WTC11 (cell line): ENCODE measurements at regions not wholly inside any gene's neighbourhood (a gene's known extent, or its start where the extent isn't known, plus 50 kb on each side); places are given as distances from the start of the nearest gene placed in this dataset.

Experiments
- ATAC-seq: fragments of 200-7000 bp; cut with Tn5 transposase; 2 replicates; pipeline ENCODE4 v1.10.0; 2021; ENCODE audit warnings: mild to moderate bottlenecking, moderate library complexity
- CTCF ChIA-PET: fragments of 300-600 bp; sonication (Branson Sonifier 250); formaldehyde crosslinking; loops from one replicate; lab custom pipeline; 2021; ENCODE audit warnings: antibody characterized with exemption; lab: Charles Lee
- POLR2A ChIA-PET: fragments of 350-600 bp; sonication (Branson Sonifier 250); formaldehyde crosslinking; loops from one replicate; lab custom pipeline; 2021; ENCODE audit warnings: antibody characterized with exemption; lab: Charles Lee
- DNase-seq: peaks from one replicate; pipeline ENCODE4 v3.0.0; 2021; ENCODE audit warnings: low spot score
- H3K27ac Mint-ChIP-seq: 2 replicates; pipeline ENCODE4 v1.8.0; 2021; ENCODE audit warnings: mixed read lengths
- H3K27me3 Mint-ChIP-seq: 2 replicates; pipeline ENCODE4 v1.8.0; 2021; ENCODE audit warnings: low read depth, mild to moderate bottlenecking, moderate library complexity, mixed read lengths
- H3K36me3 Mint-ChIP-seq: 2 replicates; pipeline ENCODE4 v1.8.0; 2021; ENCODE audit warnings: mixed read lengths
- H3K4me1 Mint-ChIP-seq: 2 replicates; pipeline ENCODE4 v1.8.0; 2022; ENCODE audit warnings: mixed read lengths
- H3K4me3 Mint-ChIP-seq: 2 replicates; pipeline ENCODE4 v1.8.0; 2021; ENCODE audit warnings: mild to moderate bottlenecking, moderate library complexity, mixed read lengths
- H3K9me3 Mint-ChIP-seq: 2 replicates; pipeline ENCODE4 v1.8.0; 2021; ENCODE audit warnings: mixed read lengths
- ARID4B ChIP-seq: sonication (generic); formaldehyde crosslinking; IDR thresholded peaks from 2 replicates; pipeline ENCODE4 v1.8.0; 2023; ENCODE audit warnings: missing genetic modification reagents, mild to moderate bottlenecking, borderline replicate concordance
- ELF4 ChIP-seq: sonication (generic); formaldehyde crosslinking; IDR thresholded peaks from 2 replicates; pipeline ENCODE4 v1.8.1; 2022; ENCODE audit warnings: low read depth, mild to moderate bottlenecking, moderate library complexity, missing genetic modification reagents
- NFE2L1 ChIP-seq: sonication (generic); formaldehyde crosslinking; IDR thresholded peaks from 2 replicates; pipeline ENCODE4 v1.8.1; 2023; ENCODE audit warnings: missing genetic modification reagents
- OVOL2 ChIP-seq: fragments of 250-450 bp; sonication (Bioruptor Pico); IDR thresholded peaks from 2 replicates; pipeline ENCODE4 v1.9.0; 2021; ENCODE audit warnings: mild to moderate bottlenecking, borderline replicate concordance
- RORB ChIP-seq: fragments of 250-450 bp; sonication (Bioruptor Pico); IDR thresholded peaks from 2 replicates; pipeline ENCODE4 v1.9.0; 2021; ENCODE audit warnings: mild to moderate bottlenecking
- SMAD4 ChIP-seq: sonication (generic); formaldehyde crosslinking; IDR thresholded peaks from 2 replicates; pipeline ENCODE4 v1.8.0; 2022; ENCODE audit warnings: mild to moderate bottlenecking, missing genetic modification reagents
- STAT6 ChIP-seq: sonication (generic); formaldehyde crosslinking; conservative IDR thresholded peaks from 2 replicates; pipeline ENCODE4 v1.8.1; 2023; ENCODE audit warnings: mild to moderate bottlenecking, low read depth, missing genetic modification reagents, moderate library complexity
- ZNF232 ChIP-seq: sonication (generic); formaldehyde crosslinking; IDR thresholded peaks from 2 replicates; pipeline ENCODE4 v1.8.0; 2022; ENCODE audit warnings: mild to moderate bottlenecking, missing genetic modification reagents
- ZNF532 ChIP-seq: fragments of 250-450 bp; sonication (Bioruptor Pico); IDR thresholded peaks from 2 replicates; pipeline ENCODE4 v1.9.0; 2021; ENCODE audit warnings: mild to moderate bottlenecking, borderline replicate concordance
- TF ChIP-seq, protein P1 (sequence below): fragments of 200-600 bp; IDR thresholded peaks from 2 replicates; pipeline ENCODE4 v1.8.0; 2022; ENCODE audit warnings: antibody characterized with exemption
- TF ChIP-seq, protein P2 (sequence below): sonication (generic); formaldehyde crosslinking; IDR thresholded peaks from 2 replicates; pipeline ENCODE4 v1.8.0; 2022; ENCODE audit warnings: mild to moderate bottlenecking, missing genetic modification reagents
- TF ChIP-seq, protein P3 (sequence below): sonication (generic); formaldehyde crosslinking; conservative IDR thresholded peaks from 2 replicates; pipeline ENCODE4 v1.8.1; 2022; ENCODE audit warnings: mild to moderate bottlenecking, missing genetic modification reagents
- TF ChIP-seq, protein P4 (sequence below): sonication (generic); formaldehyde crosslinking; IDR thresholded peaks from 2 replicates; pipeline ENCODE4 v1.8.1; 2023; ENCODE audit warnings: mild to moderate bottlenecking, missing genetic modification reagents
- TF ChIP-seq, protein P5 (sequence below): sonication (generic); formaldehyde crosslinking; IDR thresholded peaks from 2 replicates; pipeline ENCODE4 v1.8.1; 2022; ENCODE audit warnings: missing genetic modification reagents, borderline replicate concordance

DNA sequence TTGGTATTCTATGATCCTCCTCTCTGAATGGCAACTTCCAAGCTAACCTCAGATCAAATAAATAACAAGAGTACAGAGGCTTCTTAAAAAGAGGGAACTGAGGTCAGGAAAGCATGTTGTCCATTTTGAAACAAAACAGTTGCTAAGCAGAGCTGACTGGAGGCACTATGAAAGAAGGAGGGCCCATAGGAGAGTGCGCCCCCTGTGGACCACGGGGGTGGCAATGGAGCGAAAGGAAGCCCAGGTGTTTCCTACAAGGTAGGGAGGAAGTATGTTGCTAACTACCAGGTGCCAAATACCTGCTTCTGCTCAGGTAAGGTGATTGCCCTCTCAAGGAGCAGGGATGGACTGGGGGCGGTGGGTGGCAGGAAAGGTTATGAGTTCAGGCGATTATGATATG is 101.8 kb upstream of the MAST4 start:
- no peak for TF ChIP-seq ZNF532 (CRISPR knock-in tag)
- TF ChIP-seq, protein P1, sequence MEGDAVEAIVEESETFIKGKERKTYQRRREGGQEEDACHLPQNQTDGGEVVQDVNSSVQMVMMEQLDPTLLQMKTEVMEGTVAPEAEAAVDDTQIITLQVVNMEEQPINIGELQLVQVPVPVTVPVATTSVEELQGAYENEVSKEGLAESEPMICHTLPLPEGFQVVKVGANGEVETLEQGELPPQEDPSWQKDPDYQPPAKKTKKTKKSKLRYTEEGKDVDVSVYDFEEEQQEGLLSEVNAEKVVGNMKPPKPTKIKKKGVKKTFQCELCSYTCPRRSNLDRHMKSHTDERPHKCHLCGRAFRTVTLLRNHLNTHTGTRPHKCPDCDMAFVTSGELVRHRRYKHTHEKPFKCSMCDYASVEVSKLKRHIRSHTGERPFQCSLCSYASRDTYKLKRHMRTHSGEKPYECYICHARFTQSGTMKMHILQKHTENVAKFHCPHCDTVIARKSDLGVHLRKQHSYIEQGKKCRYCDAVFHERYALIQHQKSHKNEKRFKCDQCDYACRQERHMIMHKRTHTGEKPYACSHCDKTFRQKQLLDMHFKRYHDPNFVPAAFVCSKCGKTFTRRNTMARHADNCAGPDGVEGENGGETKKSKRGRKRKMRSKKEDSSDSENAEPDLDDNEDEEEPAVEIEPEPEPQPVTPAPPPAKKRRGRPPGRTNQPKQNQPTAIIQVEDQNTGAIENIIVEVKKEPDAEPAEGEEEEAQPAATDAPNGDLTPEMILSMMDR: peak; percentile 60
- TF ChIP-seq, all 79 proteins: peak for 1
- no peak overlapping the region for H3K27ac Mint-ChIP-seq
- H3K27me3 Mint-ChIP-seq: peaks cover 32% of the 10 kb centered on the region
- DNase-seq: peak; percentile 81
- H3K36me3 Mint-ChIP-seq: peaks cover 7% of the 10 kb centered on the region; the same call in 1 of the 2 replicates
- peak; percentile 97 for ATAC-seq
- no peak overlapping the region for H3K4me3 Mint-ChIP-seq
- no peaks in the 10 kb centered on the region; the same call in 1 of the 2 replicates for H3K4me1 Mint-ChIP-seq
- H3K9me3 Mint-ChIP-seq: peaks cover 35% of the 10 kb centered on the region
- ChIA-PET CTCF (interaction anchor here (0.6 to 3.2 kb wide), 8 partner anchors 10 to 263 kb away, joined by 3 to 33 read pairs (median 3); no protein-coding TSS in a partner anchor), POLR2A (no interaction called here)

GRCh38 chr5:66498791-66499207 is 97.4 kb upstream of the MAST4 start:
- CTCF ChIA-PET: interaction anchor here (0.6 to 2.6 kb wide), 3 partner anchors 30 to 961 kb away, joined by 3 to 21 read pairs (median 4); no protein-coding TSS in a partner anchor
- Mint-ChIP-seq H3K27me3 (peaks cover 1% of the 10 kb centered on the region; the same call in 1 of the 2 replicates), H3K27ac (no peak overlapping the region), H3K36me3 (peaks cover 3% of the 10 kb centered on the region; the same call in 1 of the 2 replicates), H3K4me1 (no peaks in the 10 kb centered on the region), H3K4me3 (no peak overlapping the region), H3K9me3 (peaks cover 19% of the 10 kb centered on the region)
- peak; percentile 55 for ATAC-seq
- POLR2A ChIA-PET: no interaction called here
- no peak for DNase-seq
- TF ChIP-seq, protein P2, sequence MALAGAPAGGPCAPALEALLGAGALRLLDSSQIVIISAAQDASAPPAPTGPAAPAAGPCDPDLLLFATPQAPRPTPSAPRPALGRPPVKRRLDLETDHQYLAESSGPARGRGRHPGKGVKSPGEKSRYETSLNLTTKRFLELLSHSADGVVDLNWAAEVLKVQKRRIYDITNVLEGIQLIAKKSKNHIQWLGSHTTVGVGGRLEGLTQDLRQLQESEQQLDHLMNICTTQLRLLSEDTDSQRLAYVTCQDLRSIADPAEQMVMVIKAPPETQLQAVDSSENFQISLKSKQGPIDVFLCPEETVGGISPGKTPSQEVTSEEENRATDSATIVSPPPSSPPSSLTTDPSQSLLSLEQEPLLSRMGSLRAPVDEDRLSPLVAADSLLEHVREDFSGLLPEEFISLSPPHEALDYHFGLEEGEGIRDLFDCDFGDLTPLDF: no peak
- no peak for TF ChIP-seq OVOL2
- no peak for TF ChIP-seq ARID4B
- TF ChIP-seq RORB (CRISPR knock-in tag): no peak
- TF ChIP-seq, protein P3, sequence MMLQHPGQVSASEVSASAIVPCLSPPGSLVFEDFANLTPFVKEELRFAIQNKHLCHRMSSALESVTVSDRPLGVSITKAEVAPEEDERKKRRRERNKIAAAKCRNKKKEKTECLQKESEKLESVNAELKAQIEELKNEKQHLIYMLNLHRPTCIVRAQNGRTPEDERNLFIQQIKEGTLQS (CRISPR knock-in tag): no peak
- TF ChIP-seq, protein P4, sequence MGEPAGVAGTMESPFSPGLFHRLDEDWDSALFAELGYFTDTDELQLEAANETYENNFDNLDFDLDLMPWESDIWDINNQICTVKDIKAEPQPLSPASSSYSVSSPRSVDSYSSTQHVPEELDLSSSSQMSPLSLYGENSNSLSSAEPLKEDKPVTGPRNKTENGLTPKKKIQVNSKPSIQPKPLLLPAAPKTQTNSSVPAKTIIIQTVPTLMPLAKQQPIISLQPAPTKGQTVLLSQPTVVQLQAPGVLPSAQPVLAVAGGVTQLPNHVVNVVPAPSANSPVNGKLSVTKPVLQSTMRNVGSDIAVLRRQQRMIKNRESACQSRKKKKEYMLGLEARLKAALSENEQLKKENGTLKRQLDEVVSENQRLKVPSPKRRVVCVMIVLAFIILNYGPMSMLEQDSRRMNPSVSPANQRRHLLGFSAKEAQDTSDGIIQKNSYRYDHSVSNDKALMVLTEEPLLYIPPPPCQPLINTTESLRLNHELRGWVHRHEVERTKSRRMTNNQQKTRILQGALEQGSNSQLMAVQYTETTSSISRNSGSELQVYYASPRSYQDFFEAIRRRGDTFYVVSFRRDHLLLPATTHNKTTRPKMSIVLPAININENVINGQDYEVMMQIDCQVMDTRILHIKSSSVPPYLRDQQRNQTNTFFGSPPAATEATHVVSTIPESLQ (CRISPR knock-in tag): no peak
- TF ChIP-seq ELF4 (CRISPR knock-in tag): no peak
- TF ChIP-seq STAT6 (CRISPR knock-in tag): no peak
- TF ChIP-seq SMAD4: no peak
- TF ChIP-seq, protein P5, sequence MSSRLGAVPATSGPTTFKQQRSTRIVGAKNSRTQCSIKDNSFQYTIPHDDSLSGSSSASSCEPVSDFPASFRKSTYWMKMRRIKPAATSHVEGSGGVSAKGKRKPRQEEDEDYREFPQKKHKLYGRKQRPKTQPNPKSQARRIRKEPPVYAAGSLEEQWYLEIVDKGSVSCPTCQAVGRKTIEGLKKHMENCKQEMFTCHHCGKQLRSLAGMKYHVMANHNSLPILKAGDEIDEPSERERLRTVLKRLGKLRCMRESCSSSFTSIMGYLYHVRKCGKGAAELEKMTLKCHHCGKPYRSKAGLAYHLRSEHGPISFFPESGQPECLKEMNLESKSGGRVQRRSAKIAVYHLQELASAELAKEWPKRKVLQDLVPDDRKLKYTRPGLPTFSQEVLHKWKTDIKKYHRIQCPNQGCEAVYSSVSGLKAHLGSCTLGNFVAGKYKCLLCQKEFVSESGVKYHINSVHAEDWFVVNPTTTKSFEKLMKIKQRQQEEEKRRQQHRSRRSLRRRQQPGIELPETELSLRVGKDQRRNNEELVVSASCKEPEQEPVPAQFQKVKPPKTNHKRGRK (CRISPR knock-in tag): no peak
- no peak for TF ChIP-seq NFE2L1
- TF ChIP-seq ZNF232 (CRISPR knock-in tag): no peak
